ENCODE measurements at regions not wholly inside any gene's neighbourhood (a gene's known extent, or its start where the extent isn't known, plus 50 kb on each side); places are given as distances from the start of the nearest gene placed in this dataset.

DNA sequence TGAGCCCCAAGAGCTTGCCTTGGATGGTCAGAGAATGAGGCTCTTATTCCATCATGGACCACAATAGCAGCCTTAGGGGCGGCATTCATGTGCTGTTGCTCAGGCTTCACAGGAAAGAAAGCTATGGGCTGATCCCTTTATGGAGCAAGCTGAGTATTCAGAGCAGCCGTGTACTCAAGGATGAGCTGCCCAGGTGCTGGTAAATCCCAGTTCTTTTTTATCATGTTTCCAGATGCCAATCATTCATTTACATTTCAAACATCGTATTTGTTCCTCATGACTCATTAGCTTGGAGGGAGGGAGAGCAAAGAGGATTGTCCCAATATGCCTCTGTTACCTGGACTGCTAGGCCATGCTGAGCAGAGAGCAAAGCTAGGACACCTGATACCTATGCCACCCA, 475.7 kb downstream of the SHISA9 start:
- TF ChIP-seq, protein P1, sequence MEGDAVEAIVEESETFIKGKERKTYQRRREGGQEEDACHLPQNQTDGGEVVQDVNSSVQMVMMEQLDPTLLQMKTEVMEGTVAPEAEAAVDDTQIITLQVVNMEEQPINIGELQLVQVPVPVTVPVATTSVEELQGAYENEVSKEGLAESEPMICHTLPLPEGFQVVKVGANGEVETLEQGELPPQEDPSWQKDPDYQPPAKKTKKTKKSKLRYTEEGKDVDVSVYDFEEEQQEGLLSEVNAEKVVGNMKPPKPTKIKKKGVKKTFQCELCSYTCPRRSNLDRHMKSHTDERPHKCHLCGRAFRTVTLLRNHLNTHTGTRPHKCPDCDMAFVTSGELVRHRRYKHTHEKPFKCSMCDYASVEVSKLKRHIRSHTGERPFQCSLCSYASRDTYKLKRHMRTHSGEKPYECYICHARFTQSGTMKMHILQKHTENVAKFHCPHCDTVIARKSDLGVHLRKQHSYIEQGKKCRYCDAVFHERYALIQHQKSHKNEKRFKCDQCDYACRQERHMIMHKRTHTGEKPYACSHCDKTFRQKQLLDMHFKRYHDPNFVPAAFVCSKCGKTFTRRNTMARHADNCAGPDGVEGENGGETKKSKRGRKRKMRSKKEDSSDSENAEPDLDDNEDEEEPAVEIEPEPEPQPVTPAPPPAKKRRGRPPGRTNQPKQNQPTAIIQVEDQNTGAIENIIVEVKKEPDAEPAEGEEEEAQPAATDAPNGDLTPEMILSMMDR (conservative IDR thresholded peaks at IDR 0.05; ENCODE audit: low read depth, low read length) = no peak
- TF ChIP-seq SMC3 (IDR thresholded peaks at IDR 0.05; ENCODE audit: low read depth, low read length) = no peak

Measured in IMR-90 (cell line).